ENCODE measurements at regions not wholly inside any gene's neighbourhood (a gene's known extent, or its start where the extent isn't known, plus 50 kb on each side); places are given as distances from the start of the nearest gene placed in this dataset.

DNA sequence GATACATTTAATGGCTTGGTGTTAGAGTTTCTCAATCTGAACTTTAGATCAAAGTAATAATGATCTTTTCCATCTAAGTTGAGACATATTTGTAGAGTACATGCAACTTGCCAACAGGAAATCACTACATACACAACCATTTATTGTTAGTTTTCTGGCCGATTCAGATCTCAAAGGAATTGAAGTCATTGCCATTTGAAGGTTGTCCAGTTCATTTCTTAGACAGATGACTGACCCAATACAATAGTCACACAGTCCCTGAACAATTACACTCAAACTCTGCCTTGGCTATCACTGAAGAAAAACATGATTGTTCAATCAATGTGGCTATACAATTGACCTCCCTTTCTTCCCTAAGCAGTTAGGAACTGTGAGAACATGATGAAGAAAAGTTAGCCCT is 753.2 kb upstream of the RIOK2 start:
- TF ChIP-seq, protein P1, sequence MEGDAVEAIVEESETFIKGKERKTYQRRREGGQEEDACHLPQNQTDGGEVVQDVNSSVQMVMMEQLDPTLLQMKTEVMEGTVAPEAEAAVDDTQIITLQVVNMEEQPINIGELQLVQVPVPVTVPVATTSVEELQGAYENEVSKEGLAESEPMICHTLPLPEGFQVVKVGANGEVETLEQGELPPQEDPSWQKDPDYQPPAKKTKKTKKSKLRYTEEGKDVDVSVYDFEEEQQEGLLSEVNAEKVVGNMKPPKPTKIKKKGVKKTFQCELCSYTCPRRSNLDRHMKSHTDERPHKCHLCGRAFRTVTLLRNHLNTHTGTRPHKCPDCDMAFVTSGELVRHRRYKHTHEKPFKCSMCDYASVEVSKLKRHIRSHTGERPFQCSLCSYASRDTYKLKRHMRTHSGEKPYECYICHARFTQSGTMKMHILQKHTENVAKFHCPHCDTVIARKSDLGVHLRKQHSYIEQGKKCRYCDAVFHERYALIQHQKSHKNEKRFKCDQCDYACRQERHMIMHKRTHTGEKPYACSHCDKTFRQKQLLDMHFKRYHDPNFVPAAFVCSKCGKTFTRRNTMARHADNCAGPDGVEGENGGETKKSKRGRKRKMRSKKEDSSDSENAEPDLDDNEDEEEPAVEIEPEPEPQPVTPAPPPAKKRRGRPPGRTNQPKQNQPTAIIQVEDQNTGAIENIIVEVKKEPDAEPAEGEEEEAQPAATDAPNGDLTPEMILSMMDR (IDR thresholded peaks at IDR 0.05; ENCODE audit: insufficient read depth, low read length, poor library complexity, severe bottlenecking): no peak

DNA sequence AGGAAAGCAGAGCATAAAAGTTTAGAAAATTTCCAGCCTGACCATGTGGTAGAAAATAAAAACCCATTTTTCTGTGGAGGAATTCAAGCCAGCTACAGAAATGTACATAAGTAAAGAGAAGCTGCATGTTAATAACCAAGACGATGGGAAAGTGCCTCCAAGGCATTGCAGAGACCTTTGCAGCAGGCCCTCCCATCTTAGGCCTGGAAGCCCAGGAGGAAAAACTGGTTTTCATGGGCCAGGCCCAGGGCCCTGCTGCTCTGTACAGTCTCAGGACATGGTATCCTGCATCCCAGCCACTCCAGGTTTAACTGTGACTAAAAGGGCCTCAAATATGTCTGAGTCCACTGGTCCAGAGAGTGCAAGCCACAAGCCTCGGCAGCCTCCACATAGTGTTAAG is 754.8 kb upstream of the RIOK2 start:
- DNase-seq (ENCODE audit: extremely low read depth, insufficient read length): no peak
- Histone ChIP-seq H3K36me3 (ENCODE audit: control insufficient read depth, insufficient read depth, low read length) (no peaks in the 10 kb centered on the region), H3K27me3 (replicated peaks; ENCODE audit: control insufficient read depth, insufficient read depth, low read length) (no peaks in the 10 kb centered on the region), H3K4me3 (replicated peaks; ENCODE audit: low read depth, low read length) (no peak overlapping the region)
- TF ChIP-seq, protein P1 (IDR thresholded peaks at IDR 0.05; ENCODE audit: insufficient read depth, low read length, poor library complexity, severe bottlenecking): no peak

More for the DNA sequence above, 753.2 kb upstream of the RIOK2 start:
- Histone ChIP-seq H3K27me3 (replicated peaks; ENCODE audit: control insufficient read depth, insufficient read depth, low read length) (no peaks in the 10 kb centered on the region), H3K36me3 (ENCODE audit: control insufficient read depth, insufficient read depth, low read length) (no peaks in the 10 kb centered on the region), H3K4me3 (replicated peaks; ENCODE audit: low read depth, low read length) (no peak overlapping the region)
- no peak for DNase-seq (ENCODE audit: extremely low read depth, insufficient read length)

DNA sequence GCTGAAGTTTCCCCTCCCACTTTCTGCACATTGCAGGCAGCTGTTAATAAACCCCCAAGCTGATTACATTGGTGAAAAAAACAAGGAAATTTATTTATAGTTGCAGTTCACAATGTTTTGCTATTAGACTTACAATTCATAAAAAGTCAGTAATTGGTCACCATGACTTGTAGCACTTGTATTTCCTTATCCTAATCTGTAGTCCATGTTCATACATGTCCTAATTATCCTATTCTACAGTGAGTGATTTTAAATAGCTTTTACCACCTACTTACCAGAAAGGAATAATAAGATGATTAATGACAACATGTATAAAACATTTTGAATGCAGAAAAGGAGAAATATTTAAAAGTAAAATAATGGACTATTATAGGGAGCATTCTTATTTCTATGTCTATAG is 760.0 kb upstream of the RIOK2 start:
- H3K27me3 ChIP-seq (replicated peaks; ENCODE audit: control insufficient read depth, insufficient read depth, low read length): no peaks in the 10 kb centered on the region
- H3K36me3 ChIP-seq (ENCODE audit: control insufficient read depth, insufficient read depth, low read length): no peaks in the 10 kb centered on the region
- H3K4me3 ChIP-seq (replicated peaks; ENCODE audit: low read depth, low read length): no peak overlapping the region
- no peak for DNase-seq (ENCODE audit: extremely low read depth, insufficient read length)
- TF ChIP-seq, protein P1 (IDR thresholded peaks at IDR 0.05; ENCODE audit: insufficient read depth, low read length, poor library complexity, severe bottlenecking): no peak

DNA sequence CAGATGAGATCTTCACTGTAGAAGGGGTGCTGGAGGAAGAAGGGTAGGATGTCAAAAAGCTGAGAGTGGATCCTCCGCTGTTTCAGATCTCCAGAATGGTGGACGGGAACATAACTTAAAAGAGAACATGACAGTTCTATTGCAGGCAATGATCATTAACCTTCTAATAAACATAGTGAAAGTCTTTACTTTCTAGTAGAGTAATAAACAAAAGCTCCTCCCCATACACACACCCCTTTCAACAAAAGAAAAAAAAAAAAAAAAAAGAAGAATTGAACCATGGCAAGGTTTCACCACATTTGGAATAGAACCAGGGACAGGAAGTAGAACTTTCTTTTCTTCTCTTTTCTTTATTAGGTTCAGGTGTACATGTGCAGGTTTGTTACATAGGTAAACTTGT is 768.1 kb upstream of the RIOK2 start:
- TF ChIP-seq, protein P1 (IDR thresholded peaks at IDR 0.05; ENCODE audit: insufficient read depth, low read length, poor library complexity, severe bottlenecking): no peak
- no peaks in the 10 kb centered on the region for H3K27me3 ChIP-seq (replicated peaks; ENCODE audit: control insufficient read depth, insufficient read depth, low read length)
- H3K4me3 ChIP-seq (replicated peaks; ENCODE audit: low read depth, low read length): no peak overlapping the region
- no peaks in the 10 kb centered on the region for H3K36me3 ChIP-seq (ENCODE audit: control insufficient read depth, insufficient read depth, low read length)
- DNase-seq (ENCODE audit: extremely low read depth, insufficient read length): no peak

DNA sequence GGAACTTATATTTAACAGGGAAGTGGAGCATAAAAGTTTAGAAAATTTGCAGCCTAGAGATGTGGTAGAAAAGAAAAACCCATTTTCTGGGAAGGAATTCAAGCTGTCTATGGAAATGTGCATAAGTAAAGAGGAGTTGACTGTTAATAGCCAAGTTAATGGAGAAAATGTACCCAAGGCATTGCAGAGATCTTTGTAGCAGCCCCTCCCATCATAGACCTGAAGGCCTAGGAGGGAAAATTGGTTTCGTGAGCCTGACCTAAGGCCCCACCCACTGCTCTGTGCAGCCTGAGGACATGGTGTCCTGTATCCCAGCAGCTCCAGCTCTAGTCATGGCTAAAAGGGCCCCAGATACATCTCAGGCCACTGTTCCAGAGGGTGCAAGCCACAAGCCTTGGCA is 772.4 kb upstream of the RIOK2 start:
- H3K27me3 ChIP-seq (replicated peaks; ENCODE audit: control insufficient read depth, insufficient read depth, low read length): no peaks in the 10 kb centered on the region
- no peak for DNase-seq (ENCODE audit: extremely low read depth, insufficient read length)
- no peak overlapping the region for H3K4me3 ChIP-seq (replicated peaks; ENCODE audit: low read depth, low read length)
- no peaks in the 10 kb centered on the region for H3K36me3 ChIP-seq (ENCODE audit: control insufficient read depth, insufficient read depth, low read length)
- TF ChIP-seq, protein P1 (IDR thresholded peaks at IDR 0.05; ENCODE audit: insufficient read depth, low read length, poor library complexity, severe bottlenecking): no peak

DNA sequence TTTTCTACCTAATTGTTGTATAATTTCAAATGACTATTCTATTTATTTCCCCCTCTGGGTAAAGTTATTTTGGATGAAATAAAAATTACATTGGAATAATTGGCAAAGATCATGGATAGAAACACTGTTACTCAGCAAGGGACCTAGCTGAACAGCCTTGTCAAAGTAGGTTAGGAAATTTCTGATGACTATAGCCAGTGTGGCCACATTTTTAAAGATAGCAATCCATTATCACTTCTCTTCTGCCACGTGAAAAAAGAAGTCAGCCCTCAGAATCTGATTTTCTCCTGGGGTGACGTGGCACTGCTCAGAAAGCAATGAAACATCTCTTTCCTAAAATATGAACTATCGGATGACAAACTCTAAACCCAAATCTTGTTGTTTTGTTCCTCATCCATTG is 784.2 kb upstream of the RIOK2 start:
- H3K27me3 ChIP-seq (replicated peaks; ENCODE audit: control insufficient read depth, insufficient read depth, low read length): no peaks in the 10 kb centered on the region
- H3K4me3 ChIP-seq (replicated peaks; ENCODE audit: low read depth, low read length): no peak overlapping the region
- H3K36me3 ChIP-seq (ENCODE audit: control insufficient read depth, insufficient read depth, low read length): no peaks in the 10 kb centered on the region
- TF ChIP-seq, protein P1 (IDR thresholded peaks at IDR 0.05; ENCODE audit: insufficient read depth, low read length, poor library complexity, severe bottlenecking): no peak
- DNase-seq (ENCODE audit: extremely low read depth, insufficient read length): no peak
